ENCODE measurements at regions not wholly inside any gene's neighbourhood (a gene's known extent, or its start where the extent isn't known, plus 50 kb on each side); places are given as distances from the start of the nearest gene placed in this dataset.

- TF ChIP-seq CTCF (IDR thresholded peaks at IDR 0.05) (no peak), POLR2A (IDR thresholded peaks at IDR 0.05) (no peak)
These were observed 58.8 kb upstream of the APCDD1L start for GRCh38 chr20:58573986-58574385.

Data from testis (tissue), 2 donors.